GM21528 (cell line): ENCODE measurements at regions not wholly inside any gene's neighbourhood (a gene's known extent, or its start where the extent isn't known, plus 50 kb on each side); places are given as distances from the start of the nearest gene placed in this dataset.
"Not testable (repeated sequence)": the region's sequence is repeated elsewhere in the genome, so short reads cannot be mapped to it uniquely, and the experiment has no call there.

Experiments used
- ATAC-seq: cut with Tn5 transposase; IDR thresholded peaks from one replicate; pipeline ENCODE4 v1.9.1; 2021; ENCODE audit warnings: mild to moderate bottlenecking, moderate library complexity; ENCODE audit not compliant: unreplicated experiment, low FRiP score

GRCh38 chr15:91635641-91636040, 217.9 kb upstream of the SLCO3A1 start:
- no peak for ATAC-seq

GRCh38 chr15:91649016-91649415, 204.5 kb upstream of the SLCO3A1 start:
- no peak for ATAC-seq

GRCh38 chr15:91649831-91650321, 203.6 kb upstream of the SLCO3A1 start:
- ATAC-seq, result no peak

GRCh38 chr15:91651251-91651650, 202.3 kb upstream of the SLCO3A1 start:
- no peak for ATAC-seq

- ATAC-seq, result no peak
Observed at GRCh38 chr15:91652610-91653207, 200.8 kb upstream of the SLCO3A1 start.

GRCh38 chr15:91655563-91656290, 197.8 kb upstream of the SLCO3A1 start:
- not testable (repeated sequence) for ATAC-seq

- ATAC-seq, result no peak
Observed at GRCh38 chr15:91660174-91660649, 193.3 kb upstream of the SLCO3A1 start.

- no peak for ATAC-seq
Observed at GRCh38 chr15:91664224-91664836, 189.2 kb upstream of the SLCO3A1 start.

- no peak for ATAC-seq
Observed at GRCh38 chr15:91665212-91665611, 188.3 kb upstream of the SLCO3A1 start.

- ATAC-seq, result no peak
Observed at GRCh38 chr15:91668370-91668769, 185.1 kb upstream of the SLCO3A1 start.

- no peak for ATAC-seq
Observed at GRCh38 chr15:91670108-91670507, 183.4 kb upstream of the SLCO3A1 start.

- no peak for ATAC-seq
Observed at GRCh38 chr15:91678003-91678402, 175.5 kb upstream of the SLCO3A1 start.

GRCh38 chr15:91679447-91679846, 174.1 kb upstream of the SLCO3A1 start:
- ATAC-seq, result no peak

GRCh38 chr15:91685436-91685835, 168.1 kb upstream of the SLCO3A1 start:
- ATAC-seq, result no peak

- ATAC-seq, result no peak
Observed at GRCh38 chr15:91688811-91689210, 164.7 kb upstream of the SLCO3A1 start.

- ATAC-seq, result no peak
Observed at GRCh38 chr15:91689377-91689776, 164.1 kb upstream of the SLCO3A1 start.

GRCh38 chr15:91692596-91692995, 160.9 kb upstream of the SLCO3A1 start:
- ATAC-seq, result no peak

- ATAC-seq, result no peak
Observed at GRCh38 chr15:91694131-91694830, 159.2 kb upstream of the SLCO3A1 start.

GRCh38 chr15:91694831-91695210, 158.7 kb upstream of the SLCO3A1 start:
- no peak for ATAC-seq

GRCh38 chr15:91695799-91696198, 157.7 kb upstream of the SLCO3A1 start:
- ATAC-seq, result no peak

- ATAC-seq, result no peak
Observed at GRCh38 chr15:91696981-91697380, 156.5 kb upstream of the SLCO3A1 start.
